Right lobe of liver (tissue), 6 donors: ENCODE measurements at regions not wholly inside any gene's neighbourhood (a gene's known extent, or its start where the extent isn't known, plus 50 kb on each side); places are given as distances from the start of the nearest gene placed in this dataset.

ENCODE experiments used
- ATAC-seq, 4 donors: fragments of 200-7000 bp; cut with Tn5 transposase; one replicate each; pipeline ENCODE4 v1.9.1; 2020; ENCODE audit warnings: mild to moderate bottlenecking in 4 of 4, moderate library complexity in 4 of 4
- DNase-seq, 3 donors: peaks; one replicate each; pipeline ENCODE4 v3.0.0-alpha.2; 2020
- H3K27ac ChIP-seq, 3 donors: fragments of 200-600 bp; one replicate each; pipeline ENCODE4 v1.8.0; 2022
- H3K27me3 ChIP-seq, 2 donors: fragments of 200-600 bp; one replicate each; pipeline ENCODE4 v1.8.0; 2022
- H3K36me3 ChIP-seq, 4 donors: fragments of 200-600 bp; sonication (generic) in 1 of 4; one replicate each; pipeline versions ENCODE4 v1.5.1 to v1.8.0; 2017 to 2022; ENCODE audit warnings: control low read depth in 1 of 4
- H3K4me1 ChIP-seq, 4 donors: fragments of 200-600 bp; sonication (generic) in 1 of 4; one replicate each; pipeline versions ENCODE4 v1.5.1 to v1.8.0; 2017 to 2022; ENCODE audit warnings: control low read depth in 1 of 4
- H3K4me3 ChIP-seq, 3 donors: fragments of 200-600 bp; one replicate each; pipeline ENCODE4 v1.8.0; 2022
- H3K9me3 ChIP-seq, 4 donors: fragments of 200-600 bp; sonication (generic) in 1 of 4; one replicate each; pipeline versions ENCODE4 v1.5.1 to v1.8.0; 2017 to 2022; ENCODE audit warnings: control low read depth in 1 of 4
- POLR2A ChIP-seq: fragments of 450-650 bp; IDR thresholded peaks from one replicate; pipeline ENCODE4 v1.6.1; 2017; ENCODE audit warnings: antibody characterized with exemption, mild to moderate bottlenecking
- WGBS: methylation state at CpG from one replicate; pipeline ENCODE4 v1.1.6; 2018; ENCODE audit warnings: low coverage, low lambda C conversion rate; ENCODE audit not compliant: insufficient coverage; ENCODE audit errors: missing lambda C conversion rate; 5-methylcytosine and 5-hydroxymethylcytosine counted together
- intact Hi-C, 2 donors: fragments of 100-400 bp; cut with DNase I; formaldehyde crosslinking; loops; one replicate each; pipeline versions ENCODE4 v1.11.2 to v1.14.1; 2022
- TF ChIP-seq, protein P1 (sequence below), 4 donors: fragments of 200-600 bp in 3 of 4; fragments of 450-650 bp in 1 of 4; IDR thresholded peaks; one replicate each; pipeline versions ENCODE4 v1.5.1 to v1.8.0; 2016 to 2022; ENCODE audit warnings: antibody characterized with exemption in 4 of 4, mild to moderate bottlenecking in 2 of 4
- donor health status: DM: no; HTN: yes; CAD: no.
- donor health status: DM: no; HTN: no; CAD: no.
- donor health status: DM: no; HTN: no; CAD: no.
- donor health status: DM: no; HTN: yes; CAD: no.
- donor health status: DM: no; HTN: yes; CAD: no.

GRCh38 chr5:129241755-129242154 is 147.2 kb downstream of the ISOC1 start:
- no peak for ATAC-seq
- 44% methylated on average over 2 of the region's 2 CpGs for WGBS
- no peak for TF ChIP-seq POLR2A
- TF ChIP-seq, protein P1, sequence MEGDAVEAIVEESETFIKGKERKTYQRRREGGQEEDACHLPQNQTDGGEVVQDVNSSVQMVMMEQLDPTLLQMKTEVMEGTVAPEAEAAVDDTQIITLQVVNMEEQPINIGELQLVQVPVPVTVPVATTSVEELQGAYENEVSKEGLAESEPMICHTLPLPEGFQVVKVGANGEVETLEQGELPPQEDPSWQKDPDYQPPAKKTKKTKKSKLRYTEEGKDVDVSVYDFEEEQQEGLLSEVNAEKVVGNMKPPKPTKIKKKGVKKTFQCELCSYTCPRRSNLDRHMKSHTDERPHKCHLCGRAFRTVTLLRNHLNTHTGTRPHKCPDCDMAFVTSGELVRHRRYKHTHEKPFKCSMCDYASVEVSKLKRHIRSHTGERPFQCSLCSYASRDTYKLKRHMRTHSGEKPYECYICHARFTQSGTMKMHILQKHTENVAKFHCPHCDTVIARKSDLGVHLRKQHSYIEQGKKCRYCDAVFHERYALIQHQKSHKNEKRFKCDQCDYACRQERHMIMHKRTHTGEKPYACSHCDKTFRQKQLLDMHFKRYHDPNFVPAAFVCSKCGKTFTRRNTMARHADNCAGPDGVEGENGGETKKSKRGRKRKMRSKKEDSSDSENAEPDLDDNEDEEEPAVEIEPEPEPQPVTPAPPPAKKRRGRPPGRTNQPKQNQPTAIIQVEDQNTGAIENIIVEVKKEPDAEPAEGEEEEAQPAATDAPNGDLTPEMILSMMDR (IDR thresholded peaks at IDR 0.05), result no peak

GRCh38 chr5:129243039-129243438 is 148.5 kb downstream of the ISOC1 start:
- Histone ChIP-seq H3K9me3 (no peaks in the 10 kb centered on the region), H3K27me3 (no peaks in the 10 kb centered on the region), H3K27ac (no peak overlapping the region), H3K36me3 (no peaks in the 10 kb centered on the region), H3K4me3 (no peak overlapping the region), H3K4me1 (no peaks in the 10 kb centered on the region)
- ATAC-seq (no peak), DNase-seq (no peak)
- intact Hi-C loops, result no loop called here
- 59% methylated on average over 1 of the region's 1 CpG for WGBS
- TF ChIP-seq, protein P1 (IDR thresholded peaks at IDR 0.05), result no peak
- TF ChIP-seq POLR2A, result no peak

More at GRCh38 chr5:129241755-129242154, 147.2 kb downstream of the ISOC1 start:
- Histone ChIP-seq H3K4me1 (no peaks in the 10 kb centered on the region), H3K36me3 (no peaks in the 10 kb centered on the region), H3K27me3 (no peaks in the 10 kb centered on the region), H3K4me3 (no peak overlapping the region), H3K27ac (no peak overlapping the region), H3K9me3 (no peaks in the 10 kb centered on the region)
- DNase-seq, result no peak
- intact Hi-C loops, result no loop called here

DNA sequence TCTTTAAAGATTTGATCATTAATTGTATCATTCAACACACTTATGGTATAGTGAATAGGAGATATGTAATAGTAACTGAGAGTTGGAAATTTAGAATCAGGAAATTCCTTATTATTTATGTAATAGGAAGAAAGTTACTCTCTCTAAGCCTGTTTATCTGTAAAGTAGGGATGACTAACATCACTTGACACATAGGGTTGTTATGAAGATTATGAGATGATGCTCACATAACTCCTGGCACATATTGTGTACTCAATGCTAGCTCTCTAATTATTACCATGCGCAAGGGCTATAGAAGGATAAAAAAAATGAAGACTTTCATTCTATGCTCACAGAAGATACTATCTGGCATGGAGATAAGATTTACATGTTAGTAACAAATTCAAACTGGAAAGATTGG is 149.9 kb downstream of the ISOC1 start:
- Histone ChIP-seq H3K36me3 (no peaks in the 10 kb centered on the region), H3K4me1 (no peaks in the 10 kb centered on the region), H3K9me3 (no peaks in the 10 kb centered on the region), H3K4me3 (no peak overlapping the region), H3K27me3 (no peaks in the 10 kb centered on the region), H3K27ac (no peak overlapping the region)
- 88% methylated on average over 1 of the region's 1 CpG for WGBS
- no peak for TF ChIP-seq POLR2A
- TF ChIP-seq, protein P1 (IDR thresholded peaks at IDR 0.05), result no peak
- no peak for ATAC-seq
- intact Hi-C loops, result no loop called here
- DNase-seq, result no peak

GRCh38 chr5:129245489-129245888 is 150.9 kb downstream of the ISOC1 start:
- Histone ChIP-seq H3K27ac (no peak overlapping the region), H3K4me3 (no peak overlapping the region), H3K27me3 (no peaks in the 10 kb centered on the region), H3K4me1 (no peaks in the 10 kb centered on the region), H3K9me3 (no peaks in the 10 kb centered on the region), H3K36me3 (no peaks in the 10 kb centered on the region)
- ATAC-seq (no peak), DNase-seq (no peak)
- intact Hi-C loops, result no loop called here
- TF ChIP-seq, protein P1 (IDR thresholded peaks at IDR 0.05), result no peak
- TF ChIP-seq POLR2A, result no peak

GRCh38 chr5:129246088-129246487 is 151.5 kb downstream of the ISOC1 start:
- H3K4me3 ChIP-seq, result no peak overlapping the region
- no peaks in the 10 kb centered on the region for H3K36me3 ChIP-seq
- no peaks in the 10 kb centered on the region for H3K4me1 ChIP-seq
- no peak overlapping the region for H3K27ac ChIP-seq
- no peak for TF ChIP-seq POLR2A
- TF ChIP-seq, protein P1 (IDR thresholded peaks at IDR 0.05), result no peak
- DNase-seq, result no peak
- ATAC-seq, result no peak
- intact Hi-C loops, result no loop called here
- H3K27me3 ChIP-seq, result no peaks in the 10 kb centered on the region
- H3K9me3 ChIP-seq, result no peaks in the 10 kb centered on the region
- WGBS, result 54% methylated on average over 3 of the region's 3 CpGs
